Uterus (tissue), 2 donors: ENCODE measurements at regions not wholly inside any gene's neighbourhood (a gene's known extent, or its start where the extent isn't known, plus 50 kb on each side); places are given as distances from the start of the nearest gene placed in this dataset.

ENCODE experiments used
- POLR2A ChIP-seq, 2 donors: fragments of 450-650 bp; IDR thresholded peaks; one replicate each; pipeline ENCODE4 v1.6.1; 2016; ENCODE audit warnings: antibody characterized with exemption in 2 of 2, mild to moderate bottlenecking in 1 of 2, moderate library complexity in 1 of 2
- TF ChIP-seq, protein P1 (sequence below), 4 experiments: fragments of 200-600 bp in 2 of 4; fragments of 450-650 bp in 2 of 4; sonication (generic) in 2 of 4; IDR thresholded peaks; one replicate each; pipeline ENCODE4 v1.5.1; 2016 to 2019; ENCODE audit warnings: antibody characterized with exemption in 4 of 4, mild to moderate bottlenecking in 2 of 4, moderate library complexity in 1 of 4

DNA sequence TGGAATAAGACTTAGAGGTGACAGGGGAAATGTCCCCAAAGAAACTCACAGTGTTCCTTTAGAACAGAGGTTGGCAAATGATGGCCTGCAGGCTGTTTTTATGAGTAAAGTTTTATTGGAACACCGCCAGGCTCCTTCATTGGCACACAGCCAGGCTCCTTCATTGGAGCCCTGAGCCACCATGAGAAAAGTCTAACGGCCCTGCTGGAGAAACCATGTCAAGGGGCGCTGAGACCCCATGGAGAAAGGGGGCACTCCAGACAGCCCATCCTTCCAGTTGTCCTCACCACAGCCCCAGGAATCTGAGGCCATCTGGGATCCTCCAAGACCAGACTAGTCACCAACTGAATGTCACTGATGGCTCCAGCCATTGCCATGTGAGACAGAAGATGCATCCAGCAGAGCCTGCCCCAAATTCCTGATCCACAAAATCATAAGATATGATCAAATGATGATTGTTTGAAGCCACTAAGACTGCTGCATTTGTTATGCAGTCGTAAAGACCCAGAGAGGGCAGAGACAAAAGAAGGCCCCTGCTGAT is 88.2 kb upstream of the GPR26 start:
- TF ChIP-seq, protein P1, sequence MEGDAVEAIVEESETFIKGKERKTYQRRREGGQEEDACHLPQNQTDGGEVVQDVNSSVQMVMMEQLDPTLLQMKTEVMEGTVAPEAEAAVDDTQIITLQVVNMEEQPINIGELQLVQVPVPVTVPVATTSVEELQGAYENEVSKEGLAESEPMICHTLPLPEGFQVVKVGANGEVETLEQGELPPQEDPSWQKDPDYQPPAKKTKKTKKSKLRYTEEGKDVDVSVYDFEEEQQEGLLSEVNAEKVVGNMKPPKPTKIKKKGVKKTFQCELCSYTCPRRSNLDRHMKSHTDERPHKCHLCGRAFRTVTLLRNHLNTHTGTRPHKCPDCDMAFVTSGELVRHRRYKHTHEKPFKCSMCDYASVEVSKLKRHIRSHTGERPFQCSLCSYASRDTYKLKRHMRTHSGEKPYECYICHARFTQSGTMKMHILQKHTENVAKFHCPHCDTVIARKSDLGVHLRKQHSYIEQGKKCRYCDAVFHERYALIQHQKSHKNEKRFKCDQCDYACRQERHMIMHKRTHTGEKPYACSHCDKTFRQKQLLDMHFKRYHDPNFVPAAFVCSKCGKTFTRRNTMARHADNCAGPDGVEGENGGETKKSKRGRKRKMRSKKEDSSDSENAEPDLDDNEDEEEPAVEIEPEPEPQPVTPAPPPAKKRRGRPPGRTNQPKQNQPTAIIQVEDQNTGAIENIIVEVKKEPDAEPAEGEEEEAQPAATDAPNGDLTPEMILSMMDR (IDR thresholded peaks at IDR 0.05) = no peak
- TF ChIP-seq POLR2A (IDR thresholded peaks at IDR 0.05) = no peak
